ENCODE measurements at regions not wholly inside any gene's neighbourhood (a gene's known extent, or its start where the extent isn't known, plus 50 kb on each side); places are given as distances from the start of the nearest gene placed in this dataset.

DNA sequence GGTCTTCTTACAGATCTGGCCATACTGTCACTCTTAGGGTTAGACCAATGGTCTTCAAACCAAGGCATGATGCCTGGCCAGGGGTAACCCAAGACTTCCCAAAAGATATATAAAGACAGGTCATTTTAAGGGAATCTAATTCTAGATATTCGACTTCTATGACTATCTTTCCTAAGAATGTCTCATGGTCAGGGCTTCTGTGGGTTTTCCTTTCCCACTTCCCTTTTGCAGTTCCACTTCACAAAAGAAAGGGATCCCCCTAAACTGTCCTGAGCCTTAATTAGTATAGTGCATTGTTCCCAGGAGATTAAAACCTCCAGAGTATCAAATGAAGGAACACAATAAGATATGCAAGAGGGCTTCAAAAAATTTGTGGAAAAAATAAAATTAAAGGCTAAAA is 223.6 kb upstream of the SIX2 start:
- Mint-ChIP-seq H3K27ac (ENCODE audit: unreplicated experiment) (no peak overlapping the region), H3K27me3 (ENCODE audit: unreplicated experiment) (no peaks in the 10 kb centered on the region), H3K36me3 (ENCODE audit: unreplicated experiment) (peaks cover 1% of the 10 kb centered on the region), H3K9me3 (ENCODE audit: unreplicated experiment) (peaks cover 4% of the 10 kb centered on the region), H3K4me1 (ENCODE audit: unreplicated experiment) (peaks cover 13% of the 10 kb centered on the region), H3K4me3 (ENCODE audit: unreplicated experiment) (no peak overlapping the region)
- TF ChIP-seq CTCF (IDR thresholded peaks at IDR 0.05), result no peak
- no peak for DNase-seq (ENCODE audit: extremely low spot score, unreplicated experiment)

DNA sequence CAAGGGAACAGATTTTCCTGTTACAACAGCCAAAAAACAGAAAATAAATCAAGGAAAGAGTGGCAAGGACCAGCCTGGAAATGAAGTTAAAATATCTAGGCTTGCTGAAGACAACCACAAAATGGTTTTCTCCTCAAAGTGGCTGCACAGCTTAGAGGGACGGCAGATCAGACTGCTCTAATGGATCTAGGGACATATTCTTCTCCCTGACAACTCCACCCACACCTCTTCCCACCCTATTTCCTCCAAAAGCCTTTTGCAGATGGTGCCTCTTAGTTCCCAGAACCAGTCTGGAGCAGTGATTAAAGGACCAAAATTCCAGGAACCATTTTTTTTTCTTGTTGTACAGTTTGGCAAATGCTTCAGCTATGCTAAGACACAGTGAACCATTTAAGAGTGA is 220.2 kb upstream of the SIX2 start:
- peaks cover 1% of the 10 kb centered on the region for H3K36me3 Mint-ChIP-seq (ENCODE audit: unreplicated experiment)
- peaks cover 8% of the 10 kb centered on the region for H3K9me3 Mint-ChIP-seq (ENCODE audit: unreplicated experiment)
- TF ChIP-seq CTCF (IDR thresholded peaks at IDR 0.05), result no peak
- no peak overlapping the region for H3K27ac Mint-ChIP-seq (ENCODE audit: unreplicated experiment)
- H3K4me3 Mint-ChIP-seq (ENCODE audit: unreplicated experiment), result no peak overlapping the region
- no peaks in the 10 kb centered on the region for H3K27me3 Mint-ChIP-seq (ENCODE audit: unreplicated experiment)
- H3K4me1 Mint-ChIP-seq (ENCODE audit: unreplicated experiment), result peaks cover 11% of the 10 kb centered on the region
- DNase-seq (ENCODE audit: extremely low spot score, unreplicated experiment), result no peak

DNA sequence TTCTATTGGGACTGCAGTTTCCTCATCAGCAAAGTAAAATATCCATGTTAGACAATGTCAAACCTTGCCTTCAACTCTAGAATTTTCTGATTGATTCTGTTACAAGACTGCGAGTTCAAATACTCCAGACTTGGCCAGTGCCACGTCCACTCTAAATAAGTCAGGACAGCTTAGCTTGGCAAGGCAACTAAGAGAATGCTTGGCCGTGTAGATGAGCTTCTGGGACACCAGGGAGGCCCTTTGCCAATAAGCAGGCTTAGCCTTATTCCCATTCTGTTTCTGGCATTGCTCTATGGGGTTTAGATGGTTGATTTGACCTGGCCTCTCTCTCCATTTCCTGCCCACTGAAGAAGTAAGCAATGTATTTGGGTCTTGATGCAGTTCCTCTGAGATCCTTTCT is 218.1 kb upstream of the SIX2 start:
- TF ChIP-seq CTCF (IDR thresholded peaks at IDR 0.05), result no peak
- no peak for DNase-seq (ENCODE audit: extremely low spot score, unreplicated experiment)
- H3K36me3 Mint-ChIP-seq (ENCODE audit: unreplicated experiment), result peaks cover 1% of the 10 kb centered on the region
- no peaks in the 10 kb centered on the region for H3K27me3 Mint-ChIP-seq (ENCODE audit: unreplicated experiment)
- no peak overlapping the region for H3K27ac Mint-ChIP-seq (ENCODE audit: unreplicated experiment)
- H3K9me3 Mint-ChIP-seq (ENCODE audit: unreplicated experiment), result peaks cover 4% of the 10 kb centered on the region
- H3K4me1 Mint-ChIP-seq (ENCODE audit: unreplicated experiment), result peaks cover 19% of the 10 kb centered on the region
- no peak overlapping the region for H3K4me3 Mint-ChIP-seq (ENCODE audit: unreplicated experiment)

- H3K9me3 Mint-ChIP-seq (ENCODE audit: unreplicated experiment), result peaks cover 4% of the 10 kb centered on the region
- TF ChIP-seq CTCF (IDR thresholded peaks at IDR 0.05), result no peak
- H3K4me3 Mint-ChIP-seq (ENCODE audit: unreplicated experiment), result no peak overlapping the region
- H3K4me1 Mint-ChIP-seq (ENCODE audit: unreplicated experiment), result peaks cover 30% of the 10 kb centered on the region
- DNase-seq (ENCODE audit: extremely low spot score, unreplicated experiment), result no peak
- no peaks in the 10 kb centered on the region for H3K27me3 Mint-ChIP-seq (ENCODE audit: unreplicated experiment)
- no peak overlapping the region for H3K27ac Mint-ChIP-seq (ENCODE audit: unreplicated experiment)
- peaks cover 1% of the 10 kb centered on the region for H3K36me3 Mint-ChIP-seq (ENCODE audit: unreplicated experiment)
Observed at GRCh38 chr2:45224993-45225380, 215.7 kb upstream of the SIX2 start.

GRCh38 chr2:45224321-45224992 is 215.2 kb upstream of the SIX2 start:
- Mint-ChIP-seq H3K4me3 (ENCODE audit: unreplicated experiment) (no peak overlapping the region), H3K36me3 (ENCODE audit: unreplicated experiment) (peaks cover 1% of the 10 kb centered on the region), H3K27ac (ENCODE audit: unreplicated experiment) (no peak overlapping the region), H3K27me3 (ENCODE audit: unreplicated experiment) (no peaks in the 10 kb centered on the region), H3K9me3 (ENCODE audit: unreplicated experiment) (peaks cover 4% of the 10 kb centered on the region), H3K4me1 (ENCODE audit: unreplicated experiment) (peaks cover 34% of the 10 kb centered on the region)
- TF ChIP-seq CTCF (IDR thresholded peaks at IDR 0.05), result no peak
- DNase-seq (ENCODE audit: extremely low spot score, unreplicated experiment), result no peak

Data from osteocyte (in vitro differentiated cells).